ENCODE measurements at regions not wholly inside any gene's neighbourhood (a gene's known extent, or its start where the extent isn't known, plus 50 kb on each side); places are given as distances from the start of the nearest gene placed in this dataset.
"Not testable (repeated sequence)": the region's sequence is repeated elsewhere in the genome, so short reads cannot be mapped to it uniquely, and the experiment has no call there.

- not testable (repeated sequence) for DNase-seq
These were observed 96.2 kb downstream of the BDH1 start for GRCh38 chr3:197459571-197459970.

- no peak for DNase-seq
These were observed 96.8 kb downstream of the BDH1 start for GRCh38 chr3:197458906-197459470.

GRCh38 chr3:197458179-197458707, 97.5 kb downstream of the BDH1 start:
- DNase-seq = no peak

- no peak for DNase-seq
These were observed 99.3 kb downstream of the BDH1 start for GRCh38 chr3:197456261-197457091.

GRCh38 chr3:197454841-197455240, 100.9 kb downstream of the BDH1 start:
- not testable (repeated sequence) for DNase-seq

GRCh38 chr3:197454014-197454413, 101.8 kb downstream of the BDH1 start:
- no peak for DNase-seq

GRCh38 chr3:197450810-197451209, 105.0 kb downstream of the BDH1 start:
- DNase-seq = no peak

GRCh38 chr3:197450308-197450707, 105.5 kb downstream of the BDH1 start:
- DNase-seq = no peak

GRCh38 chr3:197449181-197449580, 106.6 kb downstream of the BDH1 start:
- not testable (repeated sequence) for DNase-seq

GRCh38 chr3:197447781-197448180, 108.0 kb downstream of the BDH1 start:
- not testable (repeated sequence) for DNase-seq

GRCh38 chr3:197447057-197447456, 108.7 kb downstream of the BDH1 start:
- no peak for DNase-seq

- DNase-seq = no peak
These were observed 109.1 kb downstream of the BDH1 start for GRCh38 chr3:197446700-197447056.

- no peak for DNase-seq
These were observed 109.7 kb downstream of the BDH1 start for GRCh38 chr3:197445896-197446699.

- DNase-seq = no peak
These were observed 110.9 kb downstream of the BDH1 start for GRCh38 chr3:197444793-197445379.

GRCh38 chr3:197443506-197443905, 112.3 kb downstream of the BDH1 start:
- no peak for DNase-seq

- no peak for DNase-seq
These were observed 115.0 kb downstream of the BDH1 start for GRCh38 chr3:197440717-197441303.

GRCh38 chr3:197438906-197439305, 116.9 kb downstream of the BDH1 start:
- no peak for DNase-seq

- no peak for DNase-seq
These were observed 120.3 kb downstream of the BDH1 start for GRCh38 chr3:197435426-197435825.

GRCh38 chr3:197434830-197435229, 120.9 kb downstream of the BDH1 start:
- no peak for DNase-seq

- no peak for DNase-seq
These were observed 123.2 kb downstream of the BDH1 start for GRCh38 chr3:197432384-197433127.

- no peak for DNase-seq
These were observed 124.3 kb downstream of the BDH1 start for GRCh38 chr3:197431346-197431910.

GRCh38 chr3:197430934-197431333, 124.8 kb downstream of the BDH1 start:
- DNase-seq = no peak
